ENCODE measurements at regions not wholly inside any gene's neighbourhood (a gene's known extent, or its start where the extent isn't known, plus 50 kb on each side); places are given as distances from the start of the nearest gene placed in this dataset.
"Not testable (repeated sequence)": the region's sequence is repeated elsewhere in the genome, so short reads cannot be mapped to it uniquely, and the experiment has no call there.

DNA sequence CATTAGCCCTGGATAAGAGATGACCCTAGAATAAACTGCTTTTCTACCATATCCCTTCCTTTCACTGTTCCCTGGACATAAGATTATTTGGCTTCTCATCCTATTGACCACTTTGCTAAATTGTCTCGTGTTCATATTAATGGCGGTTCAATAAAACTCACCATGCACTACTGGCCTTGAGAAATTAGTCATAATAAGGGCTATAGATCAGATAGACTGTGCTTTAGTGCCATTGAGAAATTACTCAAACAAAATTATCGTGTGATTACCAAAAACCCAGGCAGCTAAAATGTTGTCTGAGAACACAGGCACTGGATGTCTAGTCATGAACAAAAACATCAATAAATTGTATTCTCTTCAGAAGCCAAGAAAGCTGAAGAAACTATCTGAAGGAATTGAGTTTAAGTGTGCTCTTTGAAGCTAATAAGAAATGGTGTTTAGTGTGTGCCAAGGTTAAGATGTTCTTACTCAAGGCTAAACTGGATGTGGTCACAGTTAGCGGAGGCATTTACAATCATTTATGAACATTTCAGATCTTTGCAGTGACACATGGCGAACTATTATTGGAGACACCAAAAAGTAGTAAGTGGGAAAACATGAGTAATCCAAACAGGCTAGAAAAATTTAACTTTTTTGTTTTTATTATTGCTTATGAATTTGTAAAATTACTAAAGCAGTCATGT lies 460.4 kb upstream of the RORB start:
- Histone ChIP-seq H3K4me3 (no peak overlapping the region), H3K4me1 (no peaks in the 10 kb centered on the region), H3K27me3 (no peaks in the 10 kb centered on the region), H3K9me3 (no peaks in the 10 kb centered on the region), H3K27ac (no peak overlapping the region), H3K36me3 (no peaks in the 10 kb centered on the region)
- intact Hi-C loops (cut with DNase I) = no loop called here
- DNase-seq (no peak), ATAC-seq (no peak)
- TF ChIP-seq, protein P1, sequence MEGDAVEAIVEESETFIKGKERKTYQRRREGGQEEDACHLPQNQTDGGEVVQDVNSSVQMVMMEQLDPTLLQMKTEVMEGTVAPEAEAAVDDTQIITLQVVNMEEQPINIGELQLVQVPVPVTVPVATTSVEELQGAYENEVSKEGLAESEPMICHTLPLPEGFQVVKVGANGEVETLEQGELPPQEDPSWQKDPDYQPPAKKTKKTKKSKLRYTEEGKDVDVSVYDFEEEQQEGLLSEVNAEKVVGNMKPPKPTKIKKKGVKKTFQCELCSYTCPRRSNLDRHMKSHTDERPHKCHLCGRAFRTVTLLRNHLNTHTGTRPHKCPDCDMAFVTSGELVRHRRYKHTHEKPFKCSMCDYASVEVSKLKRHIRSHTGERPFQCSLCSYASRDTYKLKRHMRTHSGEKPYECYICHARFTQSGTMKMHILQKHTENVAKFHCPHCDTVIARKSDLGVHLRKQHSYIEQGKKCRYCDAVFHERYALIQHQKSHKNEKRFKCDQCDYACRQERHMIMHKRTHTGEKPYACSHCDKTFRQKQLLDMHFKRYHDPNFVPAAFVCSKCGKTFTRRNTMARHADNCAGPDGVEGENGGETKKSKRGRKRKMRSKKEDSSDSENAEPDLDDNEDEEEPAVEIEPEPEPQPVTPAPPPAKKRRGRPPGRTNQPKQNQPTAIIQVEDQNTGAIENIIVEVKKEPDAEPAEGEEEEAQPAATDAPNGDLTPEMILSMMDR (IDR thresholded peaks at IDR 0.05) = no peak

DNA sequence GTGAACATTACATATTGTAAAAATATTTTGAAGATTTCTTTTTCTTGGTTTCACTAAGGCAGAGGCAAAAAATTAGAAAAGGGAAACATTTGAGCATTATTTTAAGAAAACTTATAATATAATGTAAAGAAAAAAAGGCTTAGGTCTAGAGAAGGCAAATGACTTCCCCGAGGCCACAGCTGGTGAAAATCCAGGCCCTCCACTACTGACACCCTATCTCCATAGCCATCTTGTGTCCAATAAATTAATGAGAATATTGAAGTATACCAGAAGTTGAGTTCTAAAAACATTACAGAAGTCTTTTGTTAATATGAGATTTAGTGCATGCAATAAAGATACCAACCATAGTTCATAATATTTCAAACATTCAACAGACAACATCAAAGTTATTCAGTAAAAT lies 459.9 kb upstream of the RORB start:
- Histone ChIP-seq H3K27ac (no peak overlapping the region), H3K36me3 (no peaks in the 10 kb centered on the region), H3K9me3 (no peaks in the 10 kb centered on the region), H3K4me1 (no peaks in the 10 kb centered on the region), H3K27me3 (no peaks in the 10 kb centered on the region), H3K4me3 (no peak overlapping the region)
- intact Hi-C loops (cut with DNase I) = no loop called here
- no peak for ATAC-seq
- DNase-seq = no peak
- TF ChIP-seq, protein P1 (IDR thresholded peaks at IDR 0.05) = no peak

DNA sequence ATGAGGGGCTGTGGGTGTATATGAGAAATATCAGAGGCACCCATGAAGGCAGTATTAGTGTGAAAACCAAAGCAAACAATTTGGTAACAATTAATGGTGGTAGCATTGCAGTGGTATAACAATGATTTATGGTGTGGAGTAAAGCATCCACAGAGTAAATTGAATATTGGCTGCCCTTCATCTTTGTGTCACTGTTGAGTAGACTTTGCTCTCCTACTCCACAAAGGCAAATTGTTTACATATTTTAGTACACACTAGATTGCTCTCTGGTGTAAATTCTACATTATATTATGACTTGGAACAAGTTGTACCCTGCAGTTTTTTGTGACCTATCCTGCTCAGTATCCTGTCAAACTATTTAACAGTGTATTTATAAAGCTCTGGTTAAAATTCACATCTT lies 455.5 kb upstream of the RORB start:
- Histone ChIP-seq H3K36me3 (no peaks in the 10 kb centered on the region), H3K4me3 (no peak overlapping the region), H3K9me3 (peaks cover 0 to 3% of the 10 kb centered on the region in 2 donors), H3K27me3 (no peaks in the 10 kb centered on the region), H3K4me1 (no peaks in the 10 kb centered on the region), H3K27ac (no peak overlapping the region)
- TF ChIP-seq, protein P1 (IDR thresholded peaks at IDR 0.05) = no peak
- intact Hi-C loops (cut with DNase I) = no loop called here
- ATAC-seq (no peak), DNase-seq (no peak)

DNA sequence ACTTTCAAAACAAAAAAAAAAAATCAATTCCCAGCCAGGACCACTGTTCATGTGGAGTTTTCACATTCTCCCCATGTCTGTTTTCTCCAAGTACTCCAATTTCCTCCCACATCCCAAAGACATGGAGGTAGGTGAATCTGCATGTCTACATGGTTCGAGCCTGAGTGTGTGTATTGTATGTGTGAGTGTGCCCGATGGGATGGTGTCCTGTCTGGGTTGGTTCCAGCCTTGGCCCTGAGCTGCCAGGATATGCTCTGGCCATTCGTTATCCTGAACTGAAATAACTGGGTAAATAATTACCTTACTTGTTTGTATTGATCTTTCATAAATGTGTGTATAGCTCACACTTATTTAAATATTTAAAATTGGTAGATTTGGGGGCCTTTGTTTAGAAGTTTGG lies 452.3 kb upstream of the RORB start:
- Histone ChIP-seq H3K27ac (no peak overlapping the region), H3K9me3 (peaks cover 0 to 5% of the 10 kb centered on the region in 2 donors), H3K36me3 (no peaks in the 10 kb centered on the region), H3K27me3 (no peaks in the 10 kb centered on the region), H3K4me3 (no peak overlapping the region), H3K4me1 (no peaks in the 10 kb centered on the region)
- DNase-seq (no peak), ATAC-seq (no peak)
- TF ChIP-seq, protein P1 (IDR thresholded peaks at IDR 0.05) = no peak
- intact Hi-C loops (cut with DNase I) = no loop called here

DNA sequence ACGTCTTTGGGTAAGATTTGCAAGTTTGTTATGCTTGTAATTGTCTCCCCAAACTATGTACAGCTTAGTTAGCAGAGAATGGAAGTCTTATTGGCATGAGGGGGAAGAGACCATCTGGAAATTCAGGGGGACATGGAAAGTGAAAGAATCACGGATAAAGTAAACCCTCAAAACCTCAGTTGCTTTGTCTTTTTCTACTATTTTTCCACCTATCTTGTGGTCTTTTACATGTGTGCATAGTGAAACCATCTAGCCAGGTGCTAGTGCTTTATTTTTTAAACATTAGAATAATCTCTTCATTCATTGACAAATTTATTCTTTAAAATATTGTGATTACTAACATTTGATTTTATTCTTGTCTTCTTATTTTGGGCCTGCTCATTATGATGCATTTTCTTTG lies 441.1 kb upstream of the RORB start:
- ATAC-seq = no peak
- DNase-seq = no peak
- Histone ChIP-seq H3K27ac (no peak overlapping the region), H3K4me3 (no peak overlapping the region), H3K27me3 (no peaks in the 10 kb centered on the region), H3K4me1 (no peaks in the 10 kb centered on the region), H3K9me3 (peaks cover 0 to 29% of the 10 kb centered on the region in 2 donors), H3K36me3 (no peaks in the 10 kb centered on the region)
- TF ChIP-seq, protein P1 (IDR thresholded peaks at IDR 0.05) = no peak
- intact Hi-C loops (cut with DNase I) = no loop called here

DNA sequence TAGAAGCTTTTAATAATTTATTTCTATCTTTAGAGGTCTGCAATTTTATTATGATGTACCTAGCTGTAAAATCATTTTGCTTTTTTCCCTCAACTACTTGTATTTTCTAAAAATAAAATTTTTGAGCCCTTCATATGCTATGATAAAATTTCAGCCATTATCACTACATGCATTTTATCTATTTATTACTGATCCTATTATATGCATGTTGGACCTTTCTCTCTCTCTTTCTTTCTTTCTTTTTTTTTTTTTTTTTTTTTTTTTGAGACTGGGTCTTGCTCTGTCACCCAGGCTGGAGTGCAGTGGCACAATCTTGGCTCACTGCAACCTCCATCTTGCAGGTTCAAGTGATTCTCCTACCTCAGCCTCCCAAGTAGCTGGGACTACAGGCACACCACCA lies 440.1 kb upstream of the RORB start:
- intact Hi-C loops (cut with DNase I); DNase-seq; H3K4me3 ChIP-seq; H3K27me3 ChIP-seq; H3K4me1 ChIP-seq; H3K36me3 ChIP-seq; H3K27ac ChIP-seq; ATAC-seq: not testable (repeated sequence)
- peaks cover 0 to 32% of the 10 kb centered on the region in 2 donors for H3K9me3 ChIP-seq

Data from left lung (tissue), 4 donors.